GM23248 (cell line): ENCODE measurements at regions not wholly inside any gene's neighbourhood (a gene's known extent, or its start where the extent isn't known, plus 50 kb on each side); places are given as distances from the start of the nearest gene placed in this dataset.

Source experiments
- DNase-seq: peaks from one replicate; pipeline ENCODE4 v3.0.0-alpha.2; 2015
- H2AFZ ChIP-seq: fragments of 200-600 bp; sonication (generic); 2 replicates; pipeline ENCODE4 v1.6.1; 2016; ENCODE audit warnings: antibody characterized with exemption
- H3F3A ChIP-seq: fragments of 200-600 bp; sonication (generic); 2 replicates; pipeline ENCODE4 v1.6.1; 2016; ENCODE audit warnings: mild to moderate bottlenecking, antibody characterized with exemption, mixed run types; ENCODE audit not compliant: insufficient read depth
- H3K27ac ChIP-seq: fragments of 200-600 bp; sonication (generic); 2 replicates; pipeline ENCODE4 v1.5.1; 2016; ENCODE audit warnings: mild to moderate bottlenecking
- H3K27me3 ChIP-seq: fragments of 200-600 bp; sonication (generic); replicated peaks from 2 replicates; pipeline ENCODE4 v1.6.1; 2016; ENCODE audit warnings: mild to moderate bottlenecking; ENCODE audit not compliant: insufficient read depth
- H3K36me3 ChIP-seq: fragments of 200-600 bp; sonication (generic); 2 replicates; pipeline ENCODE4 v1.6.1; 2016; ENCODE audit warnings: low read depth, mild to moderate bottlenecking
- H3K4me1 ChIP-seq: fragments of 200-600 bp; sonication (generic); 2 replicates; pipeline ENCODE4 v1.6.1; 2016; ENCODE audit warnings: mild to moderate bottlenecking; ENCODE audit not compliant: insufficient read depth
- H3K4me2 ChIP-seq: fragments of 200-600 bp; sonication (generic); one replicate; pipeline ENCODE4 v1.6.1; 2016; ENCODE audit warnings: mild to moderate bottlenecking; ENCODE audit not compliant: unreplicated experiment
- H3K4me3 ChIP-seq: fragments of 200-600 bp; sonication (generic); 2 replicates; pipeline ENCODE4 v1.5.1; 2016; ENCODE audit warnings: mild to moderate bottlenecking
- H3K79me2 ChIP-seq: fragments of 200-600 bp; sonication (generic); 2 replicates; pipeline ENCODE4 v1.6.1; 2016; ENCODE audit warnings: mild to moderate bottlenecking; ENCODE audit not compliant: insufficient read depth
- H3K9ac ChIP-seq: fragments of 200-600 bp; sonication (generic); 2 replicates; pipeline ENCODE4 v1.6.1; 2016; ENCODE audit warnings: mild to moderate bottlenecking
- H3K9me2 ChIP-seq: fragments of 200-600 bp; sonication (generic); 2 replicates; pipeline ENCODE4 v1.6.1; 2016; ENCODE audit warnings: mixed run types, mild to moderate bottlenecking, moderate library complexity; ENCODE audit not compliant: insufficient read depth
- H3K9me3 ChIP-seq: fragments of 200-600 bp; sonication (generic); one replicate; pipeline ENCODE4 v1.6.1; 2017; ENCODE audit warnings: low read depth
- H4K20me1 ChIP-seq: fragments of 200-600 bp; sonication (generic); 2 replicates; pipeline ENCODE4 v1.6.0; 2016; ENCODE audit not compliant: insufficient read depth
- EZH2 ChIP-seq: fragments of 200-600 bp; sonication (generic); IDR thresholded peaks from 2 replicates; pipeline ENCODE4 v1.6.1; 2018; ENCODE audit warnings: antibody characterized with exemption, mild to moderate bottlenecking; ENCODE audit not compliant: insufficient read depth, poor library complexity, severe bottlenecking
- EZH2phosphoT487 ChIP-seq: fragments of 200-600 bp; sonication (generic); IDR thresholded peaks from 2 replicates; pipeline ENCODE4 v1.6.1; 2018; ENCODE audit warnings: antibody characterized with exemption, moderate library complexity, mild to moderate bottlenecking, low read depth; ENCODE audit not compliant: insufficient read depth
- WGBS, 2 experiments: methylation state at CpG; one replicate each; pipeline ENCODE4 v1.1.6; 2015 to 2017; ENCODE audit warnings: low lambda C conversion rate in 2 of 2, low coverage in 1 of 2; ENCODE audit errors: missing lambda C conversion rate in 2 of 2; 5-methylcytosine and 5-hydroxymethylcytosine counted together
- in situ Hi-C: fragments of 300-500 bp; cut with MboI; formaldehyde crosslinking; loops from 2 replicates; pipeline ENCODE4 v1.15.0; 2020

GRCh38 chr10:131536676-131537075 is 225.2 kb upstream of the TCERG1L start:
- Histone ChIP-seq H3K4me1 (no peaks in the 10 kb centered on the region), H3F3A (no peaks in the 10 kb centered on the region), H3K9me3 (no peaks in the 10 kb centered on the region), H3K9me2 (no peaks in the 10 kb centered on the region), H3K27ac (no peak overlapping the region), H3K4me3 (no peak overlapping the region), H3K9ac (no peak overlapping the region), H4K20me1 (no peaks in the 10 kb centered on the region), H3K79me2 (no peaks in the 10 kb centered on the region), H3K4me2 (no peak overlapping the region), H2AFZ (no peak overlapping the region), H3K36me3 (no peaks in the 10 kb centered on the region), H3K27me3 (0 out of 2 replicates have a peak, but pooled peaks cover 12% of the 10 kb centered on the region)
- no peak for DNase-seq
- TF ChIP-seq EZH2phosphoT487 (no peak), EZH2 (no peak)
- 73 to 75% methylated on average over 15 of the region's 15 CpGs for WGBS, 2 experiments
- in situ Hi-C loops = no loop called here

DNA sequence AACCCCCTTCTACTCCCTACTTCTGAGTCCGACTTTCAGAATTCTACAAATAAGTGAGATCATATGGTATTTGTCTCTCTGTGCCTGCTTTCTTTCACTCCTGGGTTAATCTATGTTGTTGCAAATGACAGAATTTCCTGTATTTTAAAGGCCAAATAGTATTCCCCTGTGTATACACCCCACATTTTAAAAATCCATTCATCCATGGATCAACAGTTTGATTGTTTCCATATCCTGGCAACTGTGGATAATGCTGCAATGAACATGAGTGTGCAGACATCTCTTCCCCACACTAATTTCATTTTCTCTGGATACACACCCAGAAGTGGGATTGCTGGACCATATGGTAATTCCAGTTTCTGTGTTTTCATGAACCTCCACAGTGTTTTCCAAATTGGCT is 225.8 kb upstream of the TCERG1L start:
- Histone ChIP-seq H3K27me3 (0 out of 2 replicates have a peak, but pooled peaks cover 12% of the 10 kb centered on the region), H4K20me1 (no peaks in the 10 kb centered on the region), H3F3A (no peaks in the 10 kb centered on the region), H3K9me2 (no peaks in the 10 kb centered on the region), H3K4me3 (no peak overlapping the region), H3K27ac (no peak overlapping the region), H3K9ac (no peak overlapping the region), H3K79me2 (no peaks in the 10 kb centered on the region), H3K4me1 (no peaks in the 10 kb centered on the region), H2AFZ (no peak overlapping the region), H3K9me3 (no peaks in the 10 kb centered on the region), H3K36me3 (no peaks in the 10 kb centered on the region), H3K4me2 (no peak overlapping the region)
- 16 to 22% methylated on average over 1 of the region's 1 CpG for WGBS, 2 experiments
- DNase-seq = no peak
- TF ChIP-seq EZH2 = no peak
- no peak for TF ChIP-seq EZH2phosphoT487
- in situ Hi-C loops = no loop called here

- Histone ChIP-seq H3K4me3 (no peak overlapping the region), H3K4me2 (no peak overlapping the region), H3K4me1 (no peaks in the 10 kb centered on the region), H3K27me3 (no peaks in the 10 kb centered on the region; the same call in 1 of the 2 replicates), H3K27ac (no peak overlapping the region), H3F3A (no peaks in the 10 kb centered on the region), H3K9me3 (no peaks in the 10 kb centered on the region), H3K9me2 (no peaks in the 10 kb centered on the region), H4K20me1 (no peaks in the 10 kb centered on the region), H2AFZ (no peak overlapping the region), H3K36me3 (no peaks in the 10 kb centered on the region), H3K9ac (no peak overlapping the region), H3K79me2 (no peaks in the 10 kb centered on the region)
- DNase-seq = no peak
- WGBS, 2 experiments = 58 to 59% methylated on average over 8 of the region's 8 CpGs
- TF ChIP-seq EZH2 = no peak
- TF ChIP-seq EZH2phosphoT487 = no peak
- in situ Hi-C loops = no loop called here
Measured at GRCh38 chr10:131544495-131544894, 233.0 kb upstream of the TCERG1L start.

DNA sequence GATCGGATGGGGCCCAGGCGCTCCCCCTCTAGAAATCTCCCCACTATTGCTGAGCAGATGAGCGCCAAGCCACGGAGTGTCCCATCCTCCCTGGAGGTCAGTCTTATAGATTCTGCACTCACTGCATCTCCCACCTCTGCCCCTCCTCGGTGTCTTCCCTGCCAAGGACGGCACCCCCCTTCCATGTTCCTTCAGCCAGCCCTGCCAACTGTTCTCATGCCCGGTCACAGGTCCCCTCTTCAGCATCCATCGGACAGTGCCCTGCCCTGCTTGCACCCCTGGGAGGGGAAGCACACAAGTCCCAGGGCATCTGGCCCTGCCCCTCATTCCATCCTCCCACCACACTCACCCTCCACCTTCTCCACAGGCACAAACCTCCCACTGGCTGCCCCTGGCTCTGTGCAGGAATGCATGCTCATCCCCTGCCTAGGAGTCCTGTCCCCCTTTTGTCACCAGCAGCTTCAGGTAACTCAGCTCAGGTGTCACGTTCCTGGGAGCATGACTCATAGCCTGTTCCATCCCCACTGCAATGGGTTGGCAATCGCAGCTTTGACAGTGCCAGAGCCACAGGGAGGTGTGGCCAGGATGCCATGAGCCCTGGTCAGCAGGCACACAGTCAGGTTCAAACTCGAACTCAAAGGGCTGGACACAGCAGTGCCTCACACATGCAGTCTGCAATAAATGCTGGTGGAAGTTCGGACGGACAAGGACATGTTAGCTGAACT is 234.7 kb upstream of the TCERG1L start:
- no peak overlapping the region for H2AFZ ChIP-seq
- WGBS, 2 experiments = 53 to 55% methylated on average over 13 of the region's 13 CpGs
- no peak overlapping the region for H3K27ac ChIP-seq
- no peak for DNase-seq
- no peaks in the 10 kb centered on the region for H3K4me1 ChIP-seq
- no peak for TF ChIP-seq EZH2phosphoT487
- no peak for TF ChIP-seq EZH2
- H3F3A ChIP-seq = no peaks in the 10 kb centered on the region
- H3K79me2 ChIP-seq = no peaks in the 10 kb centered on the region
- H3K9me3 ChIP-seq = no peaks in the 10 kb centered on the region
- no peak overlapping the region for H3K9ac ChIP-seq
- H3K4me3 ChIP-seq = no peak overlapping the region
- H3K36me3 ChIP-seq = no peaks in the 10 kb centered on the region
- H4K20me1 ChIP-seq = no peaks in the 10 kb centered on the region
- H3K4me2 ChIP-seq = no peak overlapping the region
- H3K9me2 ChIP-seq = no peaks in the 10 kb centered on the region
- in situ Hi-C loops = no loop called here
- H3K27me3 ChIP-seq = no peaks in the 10 kb centered on the region; the same call in 1 of the 2 replicates
